ENCODE measurements at regions not wholly inside any gene's neighbourhood (a gene's known extent, or its start where the extent isn't known, plus 50 kb on each side); places are given as distances from the start of the nearest gene placed in this dataset.

DNA sequence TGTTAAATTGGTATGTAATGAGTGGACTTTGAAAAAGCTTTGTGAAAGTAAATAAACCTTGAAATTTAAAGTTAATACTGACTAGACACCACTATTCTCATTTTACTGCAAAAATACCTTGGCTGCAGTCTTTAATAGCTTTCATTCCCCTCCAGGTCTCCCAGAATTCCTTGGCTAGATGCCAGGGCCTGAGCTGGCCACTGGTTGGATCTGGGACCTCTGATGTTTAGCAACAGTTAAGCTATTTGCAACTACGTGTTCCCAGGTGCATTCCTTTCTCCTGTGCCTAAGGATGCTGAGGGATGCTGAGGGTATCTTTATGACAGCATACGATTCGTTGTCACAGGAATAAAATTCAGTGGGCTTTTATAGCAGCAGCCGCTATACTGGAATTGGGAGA is 938.7 kb downstream of the TTLL7 start:
- H3K4me1 Mint-ChIP-seq: peaks cover 7% of the 10 kb centered on the region
- no peak overlapping the region for H3K9ac ChIP-seq
- H3K27me3 Mint-ChIP-seq (ENCODE audit: insufficient read depth, low read depth): no peaks in the 10 kb centered on the region

DNA sequence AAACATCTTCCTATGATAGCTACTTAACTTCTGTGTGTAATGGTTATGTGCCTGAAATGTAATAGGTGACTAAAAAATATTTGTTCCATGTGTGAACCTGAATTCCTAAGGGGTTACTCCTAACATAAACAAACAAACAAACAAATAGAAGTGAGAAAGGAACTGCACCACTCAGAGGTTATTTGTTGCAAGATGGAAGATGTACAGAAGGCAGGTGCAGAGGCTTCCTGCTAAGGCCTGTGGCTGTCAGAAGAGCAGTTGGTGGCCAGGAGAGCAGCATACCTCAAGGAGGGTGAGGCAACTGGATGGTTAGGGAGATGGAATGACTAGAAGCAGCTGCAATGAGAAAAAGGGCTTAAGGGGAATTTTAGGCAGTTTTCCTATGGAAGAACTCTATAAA is 940.6 kb downstream of the TTLL7 start:
- no peak overlapping the region for H3K27ac Mint-ChIP-seq

More for the DNA sequence above, 938.7 kb downstream of the TTLL7 start:
- H3K9me3 Mint-ChIP-seq: no peaks in the 10 kb centered on the region
- no peaks in the 10 kb centered on the region for H3K79me2 ChIP-seq (ENCODE audit: low read depth)
- no peaks in the 10 kb centered on the region for H4K20me1 ChIP-seq (ENCODE audit: low read depth)
- no peaks in the 10 kb centered on the region for H3K36me3 ChIP-seq
- H3K4me3 ChIP-seq: no peak overlapping the region
- H3K9me3 ChIP-seq (ENCODE audit: low read depth): no peaks in the 10 kb centered on the region
- H3K4me2 ChIP-seq: no peak overlapping the region
- no peaks in the 10 kb centered on the region for H3F3A ChIP-seq (ENCODE audit: low read depth)
- no peak overlapping the region for H3K27ac Mint-ChIP-seq
- H3K4me1 ChIP-seq: no peaks in the 10 kb centered on the region
- H3K4me3 Mint-ChIP-seq: no peak overlapping the region
- H3K36me3 Mint-ChIP-seq: no peaks in the 10 kb centered on the region
- no peak overlapping the region for H2AFZ ChIP-seq (replicated peaks)
- H3K27me3 ChIP-seq: no peaks in the 10 kb centered on the region
- no peak for DNase-seq (ENCODE audit: low spot score)
- no peak for TF ChIP-seq EZH2 (IDR thresholded peaks at IDR 0.05)
- TF ChIP-seq, protein P1, sequence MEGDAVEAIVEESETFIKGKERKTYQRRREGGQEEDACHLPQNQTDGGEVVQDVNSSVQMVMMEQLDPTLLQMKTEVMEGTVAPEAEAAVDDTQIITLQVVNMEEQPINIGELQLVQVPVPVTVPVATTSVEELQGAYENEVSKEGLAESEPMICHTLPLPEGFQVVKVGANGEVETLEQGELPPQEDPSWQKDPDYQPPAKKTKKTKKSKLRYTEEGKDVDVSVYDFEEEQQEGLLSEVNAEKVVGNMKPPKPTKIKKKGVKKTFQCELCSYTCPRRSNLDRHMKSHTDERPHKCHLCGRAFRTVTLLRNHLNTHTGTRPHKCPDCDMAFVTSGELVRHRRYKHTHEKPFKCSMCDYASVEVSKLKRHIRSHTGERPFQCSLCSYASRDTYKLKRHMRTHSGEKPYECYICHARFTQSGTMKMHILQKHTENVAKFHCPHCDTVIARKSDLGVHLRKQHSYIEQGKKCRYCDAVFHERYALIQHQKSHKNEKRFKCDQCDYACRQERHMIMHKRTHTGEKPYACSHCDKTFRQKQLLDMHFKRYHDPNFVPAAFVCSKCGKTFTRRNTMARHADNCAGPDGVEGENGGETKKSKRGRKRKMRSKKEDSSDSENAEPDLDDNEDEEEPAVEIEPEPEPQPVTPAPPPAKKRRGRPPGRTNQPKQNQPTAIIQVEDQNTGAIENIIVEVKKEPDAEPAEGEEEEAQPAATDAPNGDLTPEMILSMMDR (IDR thresholded peaks at IDR 0.05): no peak
- TF ChIP-seq EZH2phosphoT487 (IDR thresholded peaks at IDR 0.05): no peak
- H3K27ac ChIP-seq: no peak overlapping the region

DNA sequence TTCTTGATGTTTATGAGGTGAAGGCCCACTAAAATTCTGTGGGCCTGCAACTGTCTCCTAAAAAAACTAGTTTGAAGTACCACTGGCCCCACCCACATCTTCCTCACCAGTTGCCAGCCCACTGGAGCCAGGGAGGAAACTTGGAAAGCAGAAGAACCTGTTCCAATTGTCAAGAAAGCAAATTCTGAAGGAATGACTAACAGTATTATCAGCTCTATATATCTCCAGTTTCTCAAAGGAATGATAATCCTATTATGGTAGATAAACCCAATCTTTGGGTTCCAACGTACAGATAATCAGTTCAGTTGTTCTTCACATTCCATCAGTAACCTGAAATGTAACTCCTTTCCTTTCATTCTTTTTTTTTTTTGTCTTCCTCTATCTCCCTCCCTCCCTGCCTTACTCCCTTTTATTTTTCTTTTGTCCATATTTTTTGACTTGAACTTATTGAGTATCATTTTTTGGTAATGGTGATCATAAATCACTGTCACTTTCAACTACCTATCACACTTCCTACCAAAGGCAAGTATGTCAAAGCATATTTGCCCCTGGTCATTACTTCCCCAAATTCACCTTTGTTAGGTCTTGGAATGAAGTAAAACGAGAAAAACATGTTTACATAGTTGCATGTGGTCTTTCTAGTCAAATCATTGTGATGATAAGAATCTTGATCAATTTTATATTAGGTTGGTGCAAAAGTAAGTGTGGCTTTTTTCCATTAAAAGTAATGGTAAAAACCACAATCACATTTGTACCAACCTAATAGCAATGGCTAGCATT is 943.4 kb downstream of the TTLL7 start:
- Histone ChIP-seq H3K4me1 (no peaks in the 10 kb centered on the region), H3K4me3 (no peak overlapping the region), H4K20me1 (ENCODE audit: low read depth) (no peaks in the 10 kb centered on the region), H3K9ac (no peak overlapping the region), H3F3A (ENCODE audit: low read depth) (no peaks in the 10 kb centered on the region), H3K27ac (no peak overlapping the region), H3K27me3 (no peaks in the 10 kb centered on the region), H3K4me2 (no peak overlapping the region), H3K36me3 (no peaks in the 10 kb centered on the region), H3K9me3 (ENCODE audit: low read depth) (no peaks in the 10 kb centered on the region), H3K79me2 (ENCODE audit: low read depth) (no peaks in the 10 kb centered on the region), H2AFZ (replicated peaks) (no peak overlapping the region)
- DNase-seq (ENCODE audit: low spot score): no peak
- Mint-ChIP-seq H3K27ac (no peak overlapping the region), H3K9me3 (peaks cover 8% of the 10 kb centered on the region), H3K4me1 (no peaks in the 10 kb centered on the region), H3K27me3 (ENCODE audit: insufficient read depth, low read depth) (peaks cover 3% of the 10 kb centered on the region), H3K36me3 (peaks cover 2% of the 10 kb centered on the region), H3K4me3 (no peak overlapping the region)
- no peak for TF ChIP-seq EZH2 (IDR thresholded peaks at IDR 0.05)
- TF ChIP-seq EZH2phosphoT487 (IDR thresholded peaks at IDR 0.05): no peak

More for the DNA sequence above, 940.6 kb downstream of the TTLL7 start:
- TF ChIP-seq EZH2 (IDR thresholded peaks at IDR 0.05) (no peak), EZH2phosphoT487 (IDR thresholded peaks at IDR 0.05) (no peak)
- TF ChIP-seq, protein P1 (IDR thresholded peaks at IDR 0.05): no peak
- no peak overlapping the region for H2AFZ ChIP-seq (replicated peaks)
- H3K27ac ChIP-seq: no peak overlapping the region
- no peak overlapping the region for H3K4me2 ChIP-seq
- no peaks in the 10 kb centered on the region for H3F3A ChIP-seq (ENCODE audit: low read depth)
- Mint-ChIP-seq H3K27me3 (ENCODE audit: insufficient read depth, low read depth) (no peaks in the 10 kb centered on the region), H3K4me3 (no peak overlapping the region), H3K9me3 (no peaks in the 10 kb centered on the region), H3K36me3 (no peaks in the 10 kb centered on the region), H3K4me1 (no peaks in the 10 kb centered on the region)
- H3K79me2 ChIP-seq (ENCODE audit: low read depth): no peaks in the 10 kb centered on the region
- no peaks in the 10 kb centered on the region for H3K36me3 ChIP-seq
- no peak overlapping the region for H3K9ac ChIP-seq
- no peaks in the 10 kb centered on the region for H3K9me3 ChIP-seq (ENCODE audit: low read depth)
- H3K4me1 ChIP-seq: no peaks in the 10 kb centered on the region
- H3K4me3 ChIP-seq: no peak overlapping the region
- DNase-seq (ENCODE audit: low spot score): no peak
- H3K27me3 ChIP-seq: no peaks in the 10 kb centered on the region
- H4K20me1 ChIP-seq (ENCODE audit: low read depth): no peaks in the 10 kb centered on the region

DNA sequence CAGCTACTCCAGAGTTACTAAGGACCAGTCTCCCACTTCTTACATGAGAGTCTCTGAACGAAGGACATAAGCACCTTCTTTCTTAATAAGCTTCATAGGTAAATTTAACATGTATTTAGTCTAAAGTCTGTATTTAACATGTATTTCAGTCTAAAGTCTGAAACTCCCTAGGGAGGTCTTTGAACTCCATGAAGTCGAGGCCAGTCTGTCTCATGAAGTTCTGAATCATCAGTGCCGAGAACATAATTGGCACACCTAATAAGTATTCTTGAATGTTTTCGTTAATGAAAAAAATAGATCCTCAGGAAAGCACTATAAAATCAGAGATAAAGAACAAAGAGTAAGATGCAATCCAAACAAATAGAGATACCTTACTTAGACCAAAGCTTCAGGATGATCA is 945.5 kb downstream of the TTLL7 start:
- Mint-ChIP-seq H3K27ac (no peak overlapping the region), H3K27me3 (ENCODE audit: insufficient read depth, low read depth) (peaks cover 3% of the 10 kb centered on the region), H3K4me1 (no peaks in the 10 kb centered on the region), H3K36me3 (peaks cover 3% of the 10 kb centered on the region), H3K9me3 (peaks cover 14% of the 10 kb centered on the region), H3K4me3 (no peak overlapping the region)
- H3K9me3 ChIP-seq (ENCODE audit: low read depth): no peaks in the 10 kb centered on the region
- no peak overlapping the region for H3K9ac ChIP-seq
- H3K4me2 ChIP-seq: no peak overlapping the region
- H3K36me3 ChIP-seq: no peaks in the 10 kb centered on the region
- DNase-seq (ENCODE audit: low spot score): no peak
- no peak overlapping the region for H3K4me3 ChIP-seq
- no peaks in the 10 kb centered on the region for H3K79me2 ChIP-seq (ENCODE audit: low read depth)
- H2AFZ ChIP-seq (replicated peaks): no peak overlapping the region
- no peaks in the 10 kb centered on the region for H3K4me1 ChIP-seq
- no peaks in the 10 kb centered on the region for H3F3A ChIP-seq (ENCODE audit: low read depth)
- no peaks in the 10 kb centered on the region for H3K27me3 ChIP-seq
- no peak for TF ChIP-seq EZH2 (IDR thresholded peaks at IDR 0.05)
- TF ChIP-seq EZH2phosphoT487 (IDR thresholded peaks at IDR 0.05): no peak
- TF ChIP-seq, protein P1 (IDR thresholded peaks at IDR 0.05): no peak
- H3K27ac ChIP-seq: no peak overlapping the region
- H4K20me1 ChIP-seq (ENCODE audit: low read depth): no peaks in the 10 kb centered on the region
